NCI-H1930 (cell line): ENCODE measurements at regions not wholly inside any gene's neighbourhood (a gene's known extent, or its start where the extent isn't known, plus 50 kb on each side); places are given as distances from the start of the nearest gene placed in this dataset.
"Not testable (repeated sequence)": the region's sequence is repeated elsewhere in the genome, so short reads cannot be mapped to it uniquely, and the experiment has no call there.

Experiments
- DNase-seq, 2 experiments: peaks; one replicate each; lab custom pipeline; 2025; lab: John Stamatoyannopoulos, UW

DNA sequence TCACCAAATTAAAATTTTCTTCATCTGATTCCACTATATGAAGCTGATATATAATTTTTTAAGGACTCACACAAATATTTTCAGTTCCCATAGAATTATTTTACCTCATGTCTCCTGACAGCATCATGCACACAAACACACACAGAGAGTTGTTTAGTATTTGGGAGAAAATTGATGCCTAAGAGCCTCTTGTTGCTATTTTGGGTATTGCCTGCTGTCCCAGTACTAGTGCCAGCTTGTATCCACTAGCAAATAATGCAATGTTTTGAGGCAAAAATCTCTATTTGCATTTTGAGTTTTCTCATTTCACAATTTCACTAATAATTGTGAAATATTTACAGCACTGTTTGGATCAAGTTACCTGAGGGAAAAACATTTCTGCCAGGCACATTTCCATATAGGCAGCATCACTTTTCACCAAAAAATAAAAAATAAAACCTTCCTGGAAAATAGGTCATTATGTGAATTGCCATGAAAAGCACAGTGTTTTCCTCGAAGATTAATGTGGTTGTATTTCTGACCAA is 328.2 kb downstream of the KCNJ3 start:
- no peak for DNase-seq

- DNase-seq = no peak
Measured at GRCh38 chr2:155023674-155024073, 325.2 kb downstream of the KCNJ3 start.

GRCh38 chr2:155022531-155022930 is 324.0 kb downstream of the KCNJ3 start:
- DNase-seq = no peak

DNA sequence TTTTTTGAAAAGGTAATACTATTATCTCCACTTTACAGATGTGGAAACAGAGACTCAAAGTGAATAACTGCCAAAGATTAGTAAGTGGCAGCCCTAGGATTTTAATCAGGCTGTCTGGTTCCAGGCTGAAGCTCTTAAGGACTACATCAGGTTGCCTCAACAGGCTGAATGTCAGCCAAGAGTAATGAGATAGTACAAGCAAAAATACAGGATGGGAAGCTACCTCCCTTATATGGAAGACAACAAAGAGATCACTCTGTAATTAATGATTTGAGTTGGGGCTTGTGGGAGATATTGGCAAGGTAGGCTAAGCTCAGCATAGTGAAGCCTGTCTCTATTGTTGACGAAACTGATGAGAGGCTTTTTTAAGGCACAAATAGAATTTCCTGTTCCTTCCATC is 323.1 kb downstream of the KCNJ3 start:
- no peak for DNase-seq

DNA sequence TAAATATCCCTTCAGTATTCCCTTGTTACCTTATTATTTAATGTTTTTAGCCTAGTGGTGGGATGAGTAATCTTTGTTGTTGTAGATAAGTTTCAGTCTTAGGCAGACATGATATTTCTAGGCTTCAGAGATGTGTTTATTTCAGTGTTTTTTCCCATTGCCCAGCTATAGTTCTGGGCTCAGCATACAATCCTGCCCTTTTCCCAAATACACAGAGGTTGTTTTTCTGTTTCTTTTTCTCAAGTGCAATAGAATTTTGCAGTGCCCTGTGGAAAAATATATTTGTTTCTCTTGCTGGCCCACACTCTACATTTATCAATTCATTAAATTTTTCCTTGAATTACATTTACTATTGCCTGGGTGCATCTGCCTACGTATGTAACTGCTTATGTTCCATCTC is 321.8 kb downstream of the KCNJ3 start:
- DNase-seq = no peak

GRCh38 chr2:155010925-155011324 is 312.4 kb downstream of the KCNJ3 start:
- DNase-seq = no peak

DNA sequence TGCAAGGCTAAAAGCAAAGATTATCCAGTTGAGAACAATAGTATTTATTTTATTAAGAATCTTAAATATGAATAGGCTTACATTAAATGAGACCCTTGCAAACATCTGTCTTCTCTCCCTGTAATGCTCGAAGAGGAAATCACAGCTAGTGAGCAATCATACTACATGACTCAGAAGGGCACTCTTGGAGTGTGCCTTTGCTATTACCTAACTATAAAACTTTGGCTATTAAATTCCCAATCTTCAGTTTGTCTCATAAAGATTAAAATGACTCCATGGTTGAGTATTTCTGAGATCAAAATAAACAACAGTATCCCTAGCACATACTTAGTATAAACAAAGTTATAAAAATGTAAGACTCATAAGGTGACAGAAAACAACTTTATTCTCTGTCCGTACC is 296.9 kb downstream of the KCNJ3 start:
- DNase-seq = no peak

GRCh38 chr2:154992826-154993225 is 294.3 kb downstream of the KCNJ3 start:
- no peak for DNase-seq

GRCh38 chr2:154978710-154979109 is 280.2 kb downstream of the KCNJ3 start:
- DNase-seq = no peak

DNA sequence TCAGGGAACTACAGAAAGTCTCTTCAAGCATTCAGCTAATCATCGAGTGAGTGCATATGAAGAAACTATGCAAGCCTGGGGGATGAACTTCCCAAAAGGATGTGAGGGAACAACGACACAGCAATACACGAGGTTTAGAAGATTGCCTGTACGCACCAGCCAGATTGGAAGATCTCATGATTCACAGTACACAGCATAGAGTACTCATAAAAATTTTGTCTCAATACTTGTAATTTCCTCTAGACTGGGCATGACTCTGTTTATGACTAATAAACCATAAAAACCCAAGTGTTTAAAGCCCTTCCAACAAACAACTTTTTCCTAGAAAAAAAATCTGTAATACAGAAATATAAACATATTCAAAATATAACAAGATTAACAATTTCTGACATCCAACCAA is 279.7 kb downstream of the KCNJ3 start:
- no peak for DNase-seq

DNA sequence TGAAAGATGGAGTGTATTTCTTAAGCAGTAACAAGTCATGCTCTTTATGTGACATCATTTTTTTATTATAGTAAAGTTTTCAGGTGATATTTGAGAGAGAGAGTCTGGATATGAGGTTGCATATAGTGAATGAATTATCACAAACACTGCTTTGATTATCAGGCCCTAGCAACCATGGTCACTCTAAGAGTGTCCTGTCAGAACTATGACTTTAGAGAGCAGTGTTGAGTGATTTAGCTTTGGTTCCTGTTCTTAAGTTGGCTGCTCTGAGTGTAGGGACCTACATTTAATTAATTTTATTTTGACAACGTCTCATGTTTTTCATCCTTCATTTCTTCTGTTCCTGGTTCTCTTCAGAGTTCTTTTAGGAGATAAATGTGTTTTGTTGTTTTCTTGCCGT is 275.5 kb downstream of the KCNJ3 start:
- no peak for DNase-seq

DNA sequence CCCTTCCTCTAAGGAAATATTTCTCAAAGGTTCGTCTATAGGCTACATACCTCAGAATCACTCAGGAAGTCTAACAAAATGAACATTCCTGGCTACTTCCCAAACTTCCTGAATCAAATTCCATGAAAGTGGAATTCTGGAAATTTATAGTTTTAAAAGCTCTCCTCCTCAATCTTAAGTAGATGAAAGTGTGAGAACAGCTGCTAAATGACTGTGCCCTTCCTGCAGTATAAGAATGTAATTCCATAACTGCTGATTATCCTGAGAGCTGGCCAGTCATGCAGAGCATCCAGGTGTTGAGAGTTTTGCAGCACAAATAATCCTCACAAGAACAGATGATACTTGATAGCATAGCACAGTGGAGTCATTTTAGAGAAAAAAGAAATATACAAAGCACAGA is 265.0 kb downstream of the KCNJ3 start:
- no peak for DNase-seq

- no peak for DNase-seq
Measured at GRCh38 chr2:154961676-154962075, 263.2 kb downstream of the KCNJ3 start.

GRCh38 chr2:154960802-154961583 is 262.5 kb downstream of the KCNJ3 start:
- no peak for DNase-seq

DNA sequence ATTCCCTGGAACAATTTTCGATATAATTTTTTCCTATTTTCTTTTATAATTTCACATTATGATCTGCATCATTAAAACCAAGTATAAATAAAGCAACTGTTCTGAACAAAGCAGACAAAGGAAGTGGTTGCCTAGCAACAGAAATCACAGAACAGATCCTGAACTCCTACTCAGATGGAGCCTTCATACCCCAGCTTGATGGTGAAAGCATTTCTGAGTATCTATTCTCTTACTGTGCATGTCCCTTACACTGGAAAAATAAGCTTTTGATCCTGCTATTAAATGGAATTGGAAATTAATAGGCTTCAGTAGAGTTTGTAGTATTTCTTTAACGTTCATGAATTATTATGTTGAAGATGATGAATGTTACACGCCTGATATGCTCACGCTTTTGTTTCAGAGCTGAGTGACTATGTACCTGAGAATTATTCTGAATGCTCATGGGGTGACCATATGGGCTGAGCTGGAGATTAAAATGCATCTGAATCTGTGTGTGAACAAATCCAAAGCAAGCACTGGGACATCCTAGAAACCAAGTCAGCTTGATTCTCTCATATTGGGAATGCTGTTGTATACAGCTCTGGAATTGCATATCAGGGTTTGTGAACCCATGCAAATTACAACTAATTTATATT is 254.0 kb downstream of the KCNJ3 start:
- DNase-seq = no peak

GRCh38 chr2:154947416-154947815 is 248.9 kb downstream of the KCNJ3 start:
- not testable (repeated sequence) for DNase-seq

- no peak for DNase-seq
Measured at GRCh38 chr2:154945984-154946383, 247.5 kb downstream of the KCNJ3 start.

- no peak for DNase-seq
Measured at GRCh38 chr2:154941379-154941778, 242.9 kb downstream of the KCNJ3 start.

GRCh38 chr2:154934213-154934612 is 235.7 kb downstream of the KCNJ3 start:
- DNase-seq = peak in 1 of 2 experiments; percentile 7

- no peak for DNase-seq
Measured at GRCh38 chr2:154924531-154924930, 226.0 kb downstream of the KCNJ3 start.

GRCh38 chr2:154914561-154914960 is 216.1 kb downstream of the KCNJ3 start:
- no peak for DNase-seq

DNA sequence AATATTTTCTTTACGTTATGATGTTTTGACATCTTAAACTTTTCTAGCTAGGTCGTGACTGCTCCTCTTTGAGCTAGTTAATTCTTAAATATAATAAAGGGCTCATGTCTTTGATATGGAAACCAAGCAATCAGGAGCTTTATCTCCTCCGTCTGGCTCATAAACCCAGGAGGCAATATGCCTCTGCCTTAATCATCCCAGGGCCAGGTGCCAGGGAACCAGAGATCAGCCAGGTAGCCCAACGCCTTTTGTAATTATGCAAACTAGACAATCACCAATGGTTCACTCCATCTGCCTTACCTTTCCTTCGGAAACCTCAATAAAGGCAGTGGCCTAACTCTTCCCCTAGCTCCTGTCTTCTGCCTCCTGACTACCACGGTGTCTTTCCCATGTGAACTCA is 213.7 kb downstream of the KCNJ3 start:
- DNase-seq = peak; percentile 24 to 35

GRCh38 chr2:154911729-154912128 is 213.2 kb downstream of the KCNJ3 start:
- DNase-seq = peak in 1 of 2 experiments; percentile 35
